HG02798 (cell line): ENCODE measurements at regions not wholly inside any gene's neighbourhood (a gene's known extent, or its start where the extent isn't known, plus 50 kb on each side); places are given as distances from the start of the nearest gene placed in this dataset.

Experiments used
- ATAC-seq: cut with Tn5 transposase; IDR thresholded peaks from one replicate; pipeline ENCODE4 v1.9.1; 2021; ENCODE audit warnings: mild to moderate bottlenecking; ENCODE audit not compliant: unreplicated experiment, poor library complexity

DNA sequence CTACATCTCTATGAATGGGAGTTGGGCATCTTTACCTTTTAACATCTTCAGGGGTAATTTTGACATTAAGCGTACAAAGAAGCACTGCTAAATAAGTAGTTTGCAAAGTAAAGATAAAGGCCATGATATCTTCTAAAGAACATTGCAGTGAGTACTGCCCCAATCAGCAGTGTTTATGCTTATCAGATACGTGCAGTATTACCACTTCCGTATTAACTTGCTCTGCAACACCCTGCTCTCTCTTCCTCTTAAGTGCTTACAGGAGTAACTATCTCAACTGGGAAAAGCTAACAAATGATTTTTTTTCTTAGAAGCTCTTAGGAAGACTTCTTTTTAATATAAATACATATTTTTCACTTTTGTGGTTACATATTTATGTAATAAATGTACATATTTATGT, 793.7 kb upstream of the SLC10A2 start:
- no peak for ATAC-seq

DNA sequence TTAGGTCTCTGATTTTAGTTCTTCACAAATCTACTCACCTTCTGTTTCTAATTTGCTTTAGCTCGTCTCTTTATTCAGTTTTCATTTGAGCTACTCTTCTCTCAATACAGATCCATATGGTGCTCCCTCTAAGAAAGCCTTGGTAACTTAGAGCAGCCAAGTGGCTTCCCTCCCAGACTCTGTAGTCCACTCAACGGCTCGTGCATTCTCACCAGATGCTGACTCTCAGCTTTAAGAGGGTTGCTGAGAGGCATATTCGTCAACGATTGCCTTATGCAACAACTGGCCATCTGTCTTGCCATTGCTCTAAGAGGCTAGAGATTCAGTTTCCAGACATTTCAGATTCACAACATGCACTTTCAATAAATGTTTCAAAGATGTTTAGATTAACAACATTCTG, 785.8 kb upstream of the SLC10A2 start:
- no peak for ATAC-seq

DNA sequence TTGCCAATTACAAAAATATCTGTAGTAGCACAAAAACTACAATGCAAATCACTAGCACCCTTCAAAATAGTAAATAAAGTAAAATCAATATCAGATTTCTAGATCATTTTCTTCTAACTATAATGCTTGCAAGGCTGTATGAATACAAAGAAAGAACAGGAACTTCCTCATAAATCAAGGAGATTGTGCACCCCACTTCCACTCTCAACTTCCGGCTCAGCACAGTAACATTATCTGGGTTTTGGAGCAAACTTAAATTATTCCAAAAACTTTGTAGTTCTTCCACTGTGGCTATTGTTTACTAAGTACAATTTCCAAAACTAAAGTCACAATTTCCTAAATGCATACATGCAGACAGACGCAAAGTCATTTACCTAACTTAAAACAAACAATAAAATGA, 778.3 kb upstream of the SLC10A2 start:
- no peak for ATAC-seq

DNA sequence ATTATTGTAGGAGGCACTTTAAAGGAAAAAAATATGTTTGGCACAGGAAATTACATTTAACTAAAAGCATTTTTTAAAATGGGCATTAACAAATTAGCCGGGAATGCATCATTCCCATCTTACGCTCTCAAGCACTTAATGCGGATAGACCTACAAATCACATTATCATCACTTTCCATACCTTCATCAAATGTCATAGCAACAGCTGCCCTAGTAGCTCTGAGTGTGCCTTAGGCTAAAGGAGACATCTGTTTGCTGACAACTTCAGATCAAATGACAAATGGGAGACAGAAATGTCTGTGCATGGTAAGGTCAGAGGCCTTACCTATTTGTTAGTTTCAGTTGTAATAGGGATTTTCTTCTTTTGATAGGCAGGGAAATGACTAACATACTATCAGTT, 773.2 kb upstream of the SLC10A2 start:
- ATAC-seq: no peak

DNA sequence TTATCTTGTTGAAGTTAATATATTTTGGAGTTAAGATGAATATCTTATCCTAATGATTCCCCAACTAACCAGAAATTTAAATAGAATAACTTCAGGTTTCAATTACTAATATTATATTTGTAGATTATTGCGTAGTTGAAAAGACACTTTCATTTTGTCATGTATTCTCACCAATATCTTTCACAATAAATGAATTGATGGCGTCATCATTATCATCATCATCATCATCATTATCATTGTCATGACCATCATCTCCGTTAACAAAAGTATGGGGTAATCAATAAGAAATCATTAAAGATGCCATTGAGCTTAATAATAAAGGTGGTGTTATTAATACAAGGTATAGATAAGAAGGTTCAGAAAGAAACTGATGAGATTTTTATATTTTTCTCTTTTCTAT, 768.8 kb upstream of the SLC10A2 start:
- ATAC-seq: no peak

DNA sequence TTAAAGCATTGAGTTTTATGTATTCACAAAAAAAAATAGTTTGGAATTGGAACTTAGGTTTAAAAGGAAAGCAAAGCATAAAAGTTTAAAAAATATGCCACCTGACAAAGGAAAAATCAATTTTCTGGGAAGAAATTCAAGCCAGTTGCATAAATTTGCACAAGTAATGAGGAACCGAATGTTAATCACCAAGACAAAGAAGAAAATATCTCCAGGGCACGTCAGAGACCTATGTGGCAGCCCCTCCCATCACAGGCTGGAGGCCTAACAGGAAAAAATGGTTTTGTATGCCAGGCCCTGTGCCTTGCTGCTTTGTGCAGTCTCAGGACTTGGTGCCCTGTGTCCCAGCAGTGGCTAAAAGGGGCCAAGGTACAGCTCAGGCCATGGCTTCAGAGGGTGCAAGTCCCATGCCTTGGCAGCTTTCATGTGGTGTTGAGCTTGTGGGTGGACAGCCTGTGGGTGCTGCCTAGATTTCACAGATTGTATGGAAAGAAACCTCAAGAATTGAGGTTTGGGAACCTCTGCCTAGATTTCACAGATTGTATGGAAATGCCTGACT, 767.2 kb upstream of the SLC10A2 start:
- no peak for ATAC-seq

DNA sequence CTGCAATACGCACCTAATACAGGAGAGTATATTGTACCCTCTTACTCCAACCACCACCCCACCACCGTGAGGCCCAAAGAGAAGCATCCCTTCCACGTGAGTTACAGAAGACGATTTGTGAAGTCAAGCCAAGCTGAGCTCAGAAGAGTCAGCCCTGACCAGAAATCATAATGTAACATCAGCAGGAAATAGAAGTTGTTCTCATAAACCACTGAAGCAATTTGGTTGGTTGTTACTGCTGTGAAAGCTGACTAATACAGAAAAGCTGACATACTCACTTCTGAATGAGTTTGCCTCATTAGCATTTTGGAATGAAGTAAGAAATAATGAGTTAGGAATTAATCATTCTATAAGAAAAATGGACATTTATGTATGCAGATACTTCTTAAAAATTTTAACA, 749.4 kb upstream of the SLC10A2 start:
- no peak for ATAC-seq

DNA sequence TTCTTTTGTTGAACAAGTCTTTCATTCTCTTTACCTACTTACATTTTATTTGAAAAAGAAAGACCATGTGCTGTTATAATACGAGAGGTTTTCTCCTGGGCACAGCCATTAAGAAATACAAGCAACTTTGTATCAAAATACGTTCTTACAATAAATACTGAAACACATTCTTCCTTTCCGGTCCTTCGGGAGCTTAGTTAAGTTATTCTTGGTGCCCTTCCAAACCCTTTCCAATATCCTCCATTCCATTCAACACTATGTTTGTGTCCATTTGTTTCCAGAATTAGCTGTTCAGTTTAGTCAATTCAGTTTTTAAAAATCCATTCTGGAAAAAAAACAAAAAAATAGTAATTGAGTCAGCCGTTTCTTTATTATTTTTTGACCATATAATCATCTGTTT, 746.8 kb upstream of the SLC10A2 start:
- ATAC-seq: no peak

DNA sequence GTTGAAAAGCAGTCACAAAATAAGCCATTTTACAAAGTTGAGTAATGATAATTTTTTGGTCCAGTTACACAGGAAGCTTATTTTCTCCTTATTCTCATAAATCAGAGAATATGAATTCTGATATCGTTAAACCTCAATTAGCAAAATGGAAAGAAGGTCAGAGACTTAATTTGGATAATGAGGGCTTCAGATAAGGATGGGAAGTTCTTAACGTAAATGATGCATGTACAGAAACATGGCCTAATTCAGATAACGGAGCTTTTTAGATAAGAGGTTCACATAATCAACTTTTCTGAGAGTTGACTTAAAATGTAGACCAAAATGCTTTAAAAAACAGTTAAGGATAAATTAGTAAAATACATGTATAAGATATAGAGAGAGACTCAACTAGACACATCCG, 746.3 kb upstream of the SLC10A2 start:
- ATAC-seq: no peak

DNA sequence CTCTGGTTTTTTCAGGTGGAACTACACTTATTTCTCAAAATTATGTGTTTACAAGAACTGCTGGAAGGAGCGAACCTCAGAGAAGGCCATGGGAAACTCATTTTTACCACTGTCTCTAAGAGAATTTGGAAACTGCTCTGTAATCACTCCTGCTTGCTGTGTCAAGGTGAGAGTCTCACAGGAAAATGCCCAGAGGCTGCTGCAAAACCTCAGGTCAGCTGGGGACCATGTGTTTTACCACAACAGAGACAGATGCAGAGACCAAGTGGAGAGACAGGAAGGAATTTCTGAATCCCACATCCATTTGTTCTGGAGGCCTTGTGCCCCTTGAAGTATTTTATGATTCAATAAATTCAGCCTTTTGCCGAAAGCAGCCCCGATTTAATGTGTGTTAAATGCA, 743.8 kb upstream of the SLC10A2 start:
- no peak for ATAC-seq

DNA sequence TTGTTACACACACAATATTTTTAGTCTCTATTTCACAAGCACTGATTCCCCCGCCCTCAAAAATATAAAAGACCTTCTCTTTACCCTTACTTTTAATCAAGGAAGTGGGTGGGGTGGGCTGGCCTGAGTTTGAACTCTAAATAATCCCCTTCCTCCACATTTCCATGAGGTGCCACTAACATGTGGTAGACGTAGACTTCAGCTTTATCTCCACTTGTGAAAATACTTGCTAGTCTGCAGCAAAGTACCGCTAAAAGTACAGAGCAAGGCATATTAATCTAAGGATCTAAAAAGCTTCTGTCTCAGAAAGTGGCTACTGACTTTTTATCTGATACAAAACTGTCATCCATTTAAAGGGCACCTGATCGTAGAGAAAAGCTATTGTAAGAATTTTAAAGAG, 739.6 kb upstream of the SLC10A2 start:
- no peak for ATAC-seq

DNA sequence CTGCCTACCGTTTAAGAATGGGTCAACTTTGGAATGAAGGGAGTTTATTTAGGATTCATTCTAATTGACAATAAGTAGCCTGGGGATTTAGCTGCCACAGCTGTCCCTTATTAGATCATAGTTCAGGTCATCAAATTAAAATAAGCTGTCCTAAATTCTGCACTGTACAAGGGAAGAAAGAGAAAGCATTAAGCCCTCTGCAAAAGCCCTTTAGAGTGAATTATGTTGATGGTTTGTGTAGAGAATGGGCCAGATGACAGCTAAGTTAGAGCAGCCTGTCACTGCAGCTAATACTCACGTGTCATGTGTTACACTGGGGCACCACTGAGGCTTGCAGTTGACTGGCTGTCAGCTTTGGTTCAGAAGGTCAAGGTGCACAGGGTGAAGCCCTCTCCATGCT, 737.1 kb upstream of the SLC10A2 start:
- ATAC-seq: no peak

DNA sequence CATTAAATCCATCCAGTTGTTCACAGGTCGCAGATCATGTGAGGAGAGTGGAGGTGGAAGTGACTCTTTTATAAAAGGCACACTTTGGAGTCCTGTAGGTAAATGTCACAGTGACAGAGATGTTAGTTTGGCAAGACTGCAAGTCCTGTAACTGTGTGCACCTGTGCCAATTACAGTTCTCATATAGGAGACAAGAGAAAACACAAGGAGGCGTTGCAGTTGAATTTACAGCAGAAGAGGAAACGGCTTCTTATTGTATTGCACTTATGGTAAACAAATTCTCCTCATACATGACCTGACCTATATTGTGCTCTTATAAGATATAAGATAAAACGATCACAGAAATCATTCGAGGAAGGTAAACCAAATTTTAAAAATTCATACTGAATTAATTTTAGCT, 732.8 kb upstream of the SLC10A2 start:
- no peak for ATAC-seq

DNA sequence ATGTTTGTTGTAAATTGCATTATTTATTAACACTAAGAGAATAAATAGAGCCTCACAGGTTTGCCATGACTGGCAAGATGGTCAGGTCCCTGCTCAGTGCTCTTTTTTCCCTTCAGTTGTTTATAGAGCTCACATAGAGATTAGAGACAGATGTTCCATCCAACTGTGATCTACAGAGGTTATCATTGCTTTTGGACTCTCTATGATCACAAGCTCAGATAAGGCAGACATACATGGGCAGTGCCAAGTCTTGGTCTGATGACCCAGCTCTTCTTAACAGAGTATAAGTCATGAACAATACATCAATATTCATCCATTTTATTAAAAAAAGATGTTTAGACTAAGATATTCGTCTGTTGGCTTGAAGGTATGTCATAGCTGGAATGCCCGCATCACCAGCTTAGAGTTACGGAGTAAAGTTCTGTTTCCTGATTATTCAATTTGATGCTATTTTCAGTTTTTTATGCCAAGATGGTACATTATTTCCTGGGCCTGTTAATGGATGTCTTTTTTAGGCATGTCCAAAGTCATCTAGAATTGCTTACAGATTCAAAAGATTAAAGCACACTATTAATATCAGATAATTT, 729.8 kb upstream of the SLC10A2 start:
- ATAC-seq: no peak

DNA sequence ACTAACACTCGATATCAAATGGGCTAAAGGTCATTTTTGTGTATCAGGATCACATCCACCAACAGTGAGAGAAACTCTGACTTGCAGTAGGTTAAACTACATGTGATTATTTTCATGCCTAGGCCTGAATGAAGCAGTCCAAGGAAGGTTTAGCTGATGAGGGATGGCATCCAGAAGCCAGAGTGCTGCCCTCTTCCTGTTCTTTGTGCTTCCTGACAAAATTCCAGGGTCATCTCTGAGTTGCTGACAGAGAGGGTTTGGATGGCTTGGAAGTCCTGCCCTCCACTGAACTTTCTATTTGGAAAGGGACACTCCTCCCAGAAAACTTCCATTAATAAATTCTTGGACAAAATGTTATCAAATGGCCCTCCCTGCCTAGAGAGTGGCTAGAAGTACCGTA, 728.3 kb upstream of the SLC10A2 start:
- ATAC-seq: no peak

DNA sequence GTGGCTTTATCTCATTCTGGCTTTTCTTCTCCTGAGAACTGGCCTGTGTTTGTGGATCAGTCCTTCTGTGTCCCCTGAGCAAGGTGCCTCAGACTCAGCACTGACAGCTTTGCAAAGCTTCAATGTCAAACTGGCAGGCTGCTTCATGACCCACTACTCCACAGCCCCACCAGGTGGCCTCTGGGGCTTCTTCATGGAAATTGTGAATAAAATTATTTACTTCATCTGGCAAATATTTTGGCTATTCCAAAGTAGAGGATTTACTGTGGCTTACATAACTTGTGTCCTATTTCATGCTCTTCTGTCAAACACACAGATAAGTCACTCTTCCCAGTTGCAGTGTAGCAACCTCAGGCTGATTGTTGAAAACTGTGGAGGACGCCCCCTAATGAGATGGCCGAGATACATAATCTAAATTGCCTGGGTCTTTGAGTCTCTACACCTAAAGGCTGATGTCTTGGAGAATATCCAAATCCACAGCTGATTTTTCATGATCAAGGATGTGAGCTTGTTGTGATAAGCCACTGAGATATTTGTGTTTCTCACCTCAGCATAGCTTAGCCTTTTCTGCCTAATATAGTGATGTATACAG, 721.9 kb upstream of the SLC10A2 start:
- ATAC-seq: no peak

DNA sequence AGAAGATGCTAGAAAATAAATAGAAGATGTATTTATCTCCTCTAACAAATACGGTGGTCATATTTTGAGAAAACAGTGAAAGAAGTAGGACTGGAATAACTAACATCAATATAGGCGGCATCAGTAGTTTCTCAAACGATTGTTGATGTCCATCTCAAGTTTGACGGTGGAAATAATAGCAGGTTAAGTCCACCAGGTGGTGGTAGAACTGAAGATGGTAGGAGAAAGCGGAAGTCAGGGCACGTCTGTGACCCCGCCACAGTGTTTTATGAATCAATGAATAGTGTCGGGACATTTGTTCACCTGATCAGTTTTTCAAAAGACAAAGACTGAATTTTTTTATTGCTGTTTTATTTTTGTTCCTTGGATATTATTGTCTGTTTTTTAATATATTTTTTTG, 706.4 kb upstream of the SLC10A2 start:
- ATAC-seq: no peak

DNA sequence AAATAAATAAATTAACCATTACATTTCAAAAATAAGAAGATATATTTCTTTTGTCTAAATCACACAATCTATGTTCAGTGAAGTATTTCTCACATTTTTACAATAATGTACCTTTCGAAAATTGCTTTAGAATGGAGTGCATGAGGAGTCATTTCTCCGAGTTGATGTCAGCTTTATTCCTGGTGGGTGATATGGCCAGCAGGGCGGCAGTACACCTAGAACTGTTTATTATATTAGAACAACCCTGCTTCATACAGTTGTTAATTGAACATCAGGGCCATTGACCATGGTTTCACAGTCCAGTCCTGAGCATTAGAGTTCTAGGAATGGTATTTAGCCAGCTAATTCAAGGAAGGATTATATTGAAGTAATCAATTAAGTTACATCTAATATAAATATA, 696.3 kb upstream of the SLC10A2 start:
- ATAC-seq: no peak

DNA sequence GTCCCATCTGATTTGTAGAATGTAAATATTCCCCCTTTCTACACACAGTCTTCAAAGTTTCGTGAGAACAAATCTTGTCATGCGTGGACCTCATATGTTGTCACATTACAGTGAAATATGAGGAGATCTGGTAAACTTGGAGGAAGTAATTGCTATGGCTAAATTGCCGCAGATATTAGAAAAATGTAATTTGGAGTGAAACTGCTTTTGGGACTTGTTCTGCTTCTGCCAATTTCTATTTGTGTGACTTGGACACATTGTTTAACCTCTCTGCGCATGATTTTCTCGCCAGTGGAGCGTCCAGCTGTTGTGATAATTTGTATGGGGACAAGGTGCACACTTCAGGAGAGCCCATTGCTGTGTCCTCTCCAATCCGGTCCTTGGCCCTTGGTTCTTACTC, 693.1 kb upstream of the SLC10A2 start:
- ATAC-seq: no peak

DNA sequence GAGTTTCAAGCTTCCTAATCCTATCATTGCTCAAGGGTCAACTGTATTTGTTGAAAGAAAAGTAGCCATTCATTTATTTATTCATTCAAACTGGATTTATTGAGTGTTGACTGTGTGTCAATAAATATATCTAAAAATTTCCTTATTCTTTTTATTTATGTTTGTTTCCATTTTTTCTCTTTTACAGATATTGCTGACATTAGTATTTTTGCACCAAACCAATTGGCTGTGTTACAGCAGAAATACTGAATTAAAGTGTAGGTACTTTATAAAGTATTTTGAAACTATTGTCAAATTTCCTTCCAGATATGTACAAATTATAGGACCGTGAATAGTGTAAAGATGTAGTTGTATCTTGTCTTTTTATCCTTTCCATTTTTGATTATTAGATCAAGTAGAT, 692.0 kb upstream of the SLC10A2 start:
- ATAC-seq: no peak

DNA sequence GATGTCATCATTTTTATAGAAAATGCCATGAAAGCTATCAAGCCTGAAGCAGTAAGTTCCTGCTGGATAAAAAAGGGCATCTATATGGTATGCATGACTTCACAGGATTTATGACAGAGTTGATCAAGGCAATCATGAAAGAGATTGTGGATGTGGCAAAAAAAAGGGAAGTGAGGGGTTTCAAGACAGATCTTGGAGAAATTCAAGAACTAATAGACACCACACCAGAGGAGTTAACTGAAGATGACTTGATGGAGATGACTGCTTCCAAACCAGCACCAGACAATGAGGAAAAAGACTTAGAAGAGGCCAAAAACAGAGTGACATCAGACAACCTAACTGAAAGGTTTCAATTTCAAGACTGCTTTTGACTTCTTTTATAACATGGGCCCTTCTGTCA, 691.1 kb upstream of the SLC10A2 start:
- ATAC-seq: no peak

DNA sequence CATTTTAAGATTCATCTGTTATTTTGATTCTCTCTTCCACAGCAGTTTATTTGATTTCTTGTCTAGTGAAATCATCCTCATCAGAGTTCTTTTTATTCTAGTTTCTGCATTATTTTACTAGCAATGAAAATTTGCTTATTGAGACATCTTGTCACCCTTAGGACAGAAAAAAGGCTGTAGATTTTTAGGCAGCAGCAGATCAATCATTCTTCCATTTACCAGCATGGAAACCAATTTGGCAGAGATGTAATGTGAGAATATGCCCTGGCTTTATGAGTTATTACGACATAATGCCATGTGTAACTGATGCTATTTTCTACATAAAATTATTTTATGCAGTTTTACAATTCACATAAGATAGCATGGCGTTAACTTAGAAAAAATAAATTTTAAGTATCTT, 688.6 kb upstream of the SLC10A2 start:
- no peak for ATAC-seq
